ENCODE measurements at regions not wholly inside any gene's neighbourhood (a gene's known extent, or its start where the extent isn't known, plus 50 kb on each side); places are given as distances from the start of the nearest gene placed in this dataset.

DNA sequence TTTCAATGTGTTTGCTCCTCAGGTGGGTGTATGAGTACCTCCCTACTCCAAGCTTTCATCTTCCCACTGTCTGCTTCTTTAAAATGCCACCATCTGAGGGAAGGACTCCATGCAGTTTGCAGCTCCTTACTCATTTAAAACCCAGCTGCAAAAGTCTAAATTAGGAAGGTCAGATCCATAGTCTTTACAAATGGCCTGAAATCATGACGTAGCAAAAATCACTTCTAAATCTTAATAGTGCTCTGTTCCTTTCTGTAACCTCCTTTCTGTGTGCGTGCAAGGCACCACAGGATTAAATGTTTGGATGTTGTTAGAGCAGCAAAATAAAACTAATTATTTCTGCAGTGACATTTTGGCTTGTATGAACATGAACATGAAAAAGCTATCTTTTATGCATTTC, 366.9 kb upstream of the IGFBP3 start:
- TF ChIP-seq POLR2A (IDR thresholded peaks at IDR 0.05) (no peak), POLR2AphosphoS5 (IDR thresholded peaks at IDR 0.05; ENCODE audit: insufficient read depth in 1 of 2, low read depth in 1 of 2) (no peak)
- TF ChIP-seq, protein P1, sequence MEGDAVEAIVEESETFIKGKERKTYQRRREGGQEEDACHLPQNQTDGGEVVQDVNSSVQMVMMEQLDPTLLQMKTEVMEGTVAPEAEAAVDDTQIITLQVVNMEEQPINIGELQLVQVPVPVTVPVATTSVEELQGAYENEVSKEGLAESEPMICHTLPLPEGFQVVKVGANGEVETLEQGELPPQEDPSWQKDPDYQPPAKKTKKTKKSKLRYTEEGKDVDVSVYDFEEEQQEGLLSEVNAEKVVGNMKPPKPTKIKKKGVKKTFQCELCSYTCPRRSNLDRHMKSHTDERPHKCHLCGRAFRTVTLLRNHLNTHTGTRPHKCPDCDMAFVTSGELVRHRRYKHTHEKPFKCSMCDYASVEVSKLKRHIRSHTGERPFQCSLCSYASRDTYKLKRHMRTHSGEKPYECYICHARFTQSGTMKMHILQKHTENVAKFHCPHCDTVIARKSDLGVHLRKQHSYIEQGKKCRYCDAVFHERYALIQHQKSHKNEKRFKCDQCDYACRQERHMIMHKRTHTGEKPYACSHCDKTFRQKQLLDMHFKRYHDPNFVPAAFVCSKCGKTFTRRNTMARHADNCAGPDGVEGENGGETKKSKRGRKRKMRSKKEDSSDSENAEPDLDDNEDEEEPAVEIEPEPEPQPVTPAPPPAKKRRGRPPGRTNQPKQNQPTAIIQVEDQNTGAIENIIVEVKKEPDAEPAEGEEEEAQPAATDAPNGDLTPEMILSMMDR (IDR thresholded peaks at IDR 0.05) = no peak
